NCI-H2171 treated with DMSO at 0.1 percent for 48 hours (cell line): ENCODE measurements at regions not wholly inside any gene's neighbourhood (a gene's known extent, or its start where the extent isn't known, plus 50 kb on each side); places are given as distances from the start of the nearest gene placed in this dataset.

ENCODE experiments used
- DNase-seq: peaks from one replicate; lab custom pipeline; 2025; lab: John Stamatoyannopoulos, UW

- DNase-seq: peak; percentile 17
These were observed 173.3 kb upstream of the MGAT5 start for GRCh38 chr2:134080386-134081089.

DNA sequence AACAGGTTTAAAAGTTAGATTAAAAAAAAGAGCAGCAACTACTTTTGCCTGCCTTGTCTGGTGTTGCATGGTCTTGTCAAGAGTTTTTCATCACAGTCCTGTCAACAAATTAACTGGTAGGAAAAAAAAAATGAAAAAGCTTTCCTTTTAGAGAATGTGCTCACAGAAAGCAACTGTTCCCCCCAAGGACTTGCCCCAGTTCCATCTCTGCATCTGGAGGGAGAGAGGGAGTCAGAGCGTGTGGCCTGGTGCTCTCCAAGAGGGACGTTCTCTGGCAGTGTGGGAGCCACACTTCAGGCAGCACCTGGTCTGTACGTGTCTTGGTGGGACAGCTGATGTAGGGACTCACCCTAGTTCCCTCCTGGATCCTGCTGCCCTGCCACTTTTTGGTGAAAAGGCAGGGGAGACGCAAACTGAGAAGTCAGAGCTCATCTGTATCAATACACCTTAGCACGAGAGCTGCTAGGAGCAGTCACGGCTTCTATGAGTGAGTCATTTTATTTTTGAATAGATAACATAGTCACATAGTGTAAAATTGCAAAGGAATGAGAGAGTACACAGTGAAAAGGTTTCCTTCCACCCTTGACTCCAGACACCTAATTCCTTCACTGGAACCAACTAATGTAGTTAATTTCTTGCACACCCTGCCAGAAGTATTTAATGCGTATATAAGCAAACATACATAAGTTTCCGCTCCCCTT lies 172.5 kb upstream of the MGAT5 start:
- DNase-seq: no peak

DNA sequence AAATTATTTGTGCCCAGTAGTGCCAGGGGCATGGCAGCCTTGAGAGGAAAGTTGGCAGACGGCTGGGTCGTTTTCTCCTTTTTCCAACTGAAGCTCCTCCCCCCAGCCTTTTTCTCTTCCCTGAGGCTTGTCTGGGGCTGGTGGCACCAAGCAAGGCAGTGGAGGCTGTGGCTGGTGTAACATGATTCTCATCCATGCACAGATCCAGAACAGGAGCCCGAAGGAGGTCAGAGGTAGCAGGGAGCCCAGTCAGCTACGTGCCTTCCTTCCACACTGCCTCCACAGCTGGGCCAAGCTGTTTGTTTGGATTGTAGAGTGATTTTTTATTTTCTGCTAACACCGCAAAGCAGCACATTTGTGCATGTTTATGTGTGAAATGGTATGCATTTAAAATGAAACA lies 170.3 kb upstream of the MGAT5 start:
- no peak for DNase-seq

GRCh38 chr2:134086594-134087219 lies 167.2 kb upstream of the MGAT5 start:
- no peak for DNase-seq

- no peak for DNase-seq
These were observed 166.4 kb upstream of the MGAT5 start for GRCh38 chr2:134087371-134087921.

- no peak for DNase-seq
These were observed 164.4 kb upstream of the MGAT5 start for GRCh38 chr2:134089454-134089853.

GRCh38 chr2:134097740-134098139 lies 156.1 kb upstream of the MGAT5 start:
- DNase-seq: no peak

DNA sequence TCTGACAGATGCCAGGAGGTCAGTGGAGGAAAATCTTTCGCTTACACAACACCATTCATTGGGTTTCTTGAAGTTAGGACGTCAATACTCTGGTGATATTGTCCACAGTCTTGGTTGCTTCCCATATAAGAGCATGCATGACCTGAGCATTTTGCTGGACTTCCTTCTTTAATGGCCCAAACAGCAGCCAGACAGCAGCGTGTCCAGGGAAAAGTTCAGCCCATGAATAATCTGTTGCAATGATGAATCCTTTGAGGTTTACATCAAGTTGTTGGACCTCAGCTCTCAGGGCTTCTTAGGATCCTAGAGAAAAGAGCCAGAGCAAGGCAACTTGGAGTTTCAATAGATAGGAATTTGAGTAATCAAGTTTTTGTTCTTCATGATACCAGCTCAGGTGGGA lies 155.6 kb upstream of the MGAT5 start:
- no peak for DNase-seq

DNA sequence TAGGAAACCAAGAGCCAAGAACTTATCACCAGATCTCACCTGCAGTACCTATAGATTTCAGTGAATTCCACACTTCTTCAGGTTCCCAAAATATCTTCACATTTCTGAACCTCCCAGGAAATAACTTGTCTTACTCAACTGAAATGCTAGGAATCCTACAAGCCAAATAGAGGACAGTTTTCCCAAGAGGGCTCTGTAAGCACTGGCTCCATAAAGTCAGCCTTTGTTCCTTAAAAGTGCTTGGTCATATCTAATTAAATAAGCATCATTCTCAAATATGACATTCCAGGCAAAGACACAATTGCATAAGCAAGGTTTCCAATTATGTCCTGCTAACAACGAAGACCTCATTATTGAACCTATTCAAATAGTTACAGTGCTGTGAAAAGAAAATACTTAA lies 154.6 kb upstream of the MGAT5 start:
- no peak for DNase-seq

DNA sequence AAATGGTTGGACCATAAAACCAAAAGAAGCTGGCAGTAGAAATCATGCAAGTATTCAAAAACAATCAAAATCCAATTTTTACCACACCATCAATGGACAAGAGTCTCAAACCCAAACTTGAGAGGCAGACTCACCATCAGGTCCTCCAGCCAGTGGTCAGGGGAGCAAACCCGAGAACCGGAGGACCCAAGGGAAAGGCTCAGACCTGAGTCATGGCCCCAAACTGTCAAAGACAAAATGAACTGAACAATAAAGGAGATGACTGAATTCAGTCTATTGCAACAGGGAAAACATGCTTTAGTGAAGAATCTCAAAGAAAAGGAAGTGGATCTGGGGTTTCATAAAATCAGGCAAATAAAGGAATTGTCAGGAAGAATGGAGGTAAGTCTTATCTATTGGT lies 150.7 kb upstream of the MGAT5 start:
- DNase-seq: no peak

GRCh38 chr2:134104754-134105153 lies 149.1 kb upstream of the MGAT5 start:
- no peak for DNase-seq

DNA sequence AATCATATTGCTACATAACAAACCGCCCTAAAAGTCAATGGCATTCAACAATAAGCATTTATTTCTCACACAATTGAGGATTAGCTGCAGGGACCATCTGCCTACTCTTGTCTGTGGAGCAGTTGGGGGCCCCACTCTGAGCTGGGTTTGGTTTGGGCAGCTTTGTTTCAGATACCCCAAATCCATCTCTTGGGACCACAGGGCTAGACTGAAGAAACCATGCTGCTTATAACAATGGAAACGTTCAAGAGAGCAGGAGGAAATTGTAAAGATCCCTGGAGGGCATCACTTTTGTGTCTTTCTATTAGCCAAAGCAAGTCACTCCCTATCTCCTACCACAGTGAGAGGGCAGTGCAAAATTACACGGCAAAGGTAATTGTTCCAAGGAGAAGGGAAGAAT lies 146.5 kb upstream of the MGAT5 start:
- peak; percentile 8 for DNase-seq

DNA sequence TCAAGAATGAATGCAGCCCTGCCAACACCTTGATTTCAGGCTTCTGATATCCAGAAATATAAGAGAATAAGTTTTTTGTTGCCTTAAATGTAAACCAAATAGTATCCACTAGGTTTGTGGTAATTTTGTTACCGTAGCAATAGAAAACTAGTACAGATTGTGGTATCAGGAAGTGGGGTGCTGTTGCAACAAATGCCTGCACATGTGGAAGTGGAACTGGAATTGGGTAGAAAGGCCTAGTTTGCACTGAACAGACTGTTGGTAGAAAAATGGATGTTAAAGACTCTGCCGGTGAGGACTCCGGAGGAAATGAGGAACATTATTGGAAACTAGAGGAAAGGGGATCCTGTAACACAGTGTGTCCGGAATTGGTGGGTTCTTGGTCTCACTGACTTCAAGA lies 145.8 kb upstream of the MGAT5 start:
- DNase-seq: no peak

DNA sequence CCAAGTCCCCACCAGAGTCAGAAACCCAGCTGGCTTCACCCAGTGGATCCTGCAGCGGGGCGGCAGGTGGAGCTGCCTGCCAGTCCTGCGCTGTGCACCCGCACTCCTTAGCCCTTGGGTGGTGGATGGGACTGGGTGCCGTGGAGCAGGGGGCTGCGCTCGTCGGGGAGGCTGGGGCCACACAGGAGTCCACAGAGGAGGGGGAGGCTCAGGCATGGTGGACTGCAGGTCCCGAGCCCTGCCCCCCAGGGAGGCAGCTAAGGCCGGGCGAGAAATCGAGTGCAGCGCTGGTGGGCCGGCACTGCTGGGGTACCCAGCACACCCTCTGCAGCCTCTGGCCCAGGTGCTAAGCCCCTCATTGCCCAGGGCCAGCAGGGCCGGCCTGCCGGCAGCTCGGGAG lies 144.6 kb upstream of the MGAT5 start:
- no peak for DNase-seq

GRCh38 chr2:134109725-134110124 lies 144.1 kb upstream of the MGAT5 start:
- DNase-seq: no peak

DNA sequence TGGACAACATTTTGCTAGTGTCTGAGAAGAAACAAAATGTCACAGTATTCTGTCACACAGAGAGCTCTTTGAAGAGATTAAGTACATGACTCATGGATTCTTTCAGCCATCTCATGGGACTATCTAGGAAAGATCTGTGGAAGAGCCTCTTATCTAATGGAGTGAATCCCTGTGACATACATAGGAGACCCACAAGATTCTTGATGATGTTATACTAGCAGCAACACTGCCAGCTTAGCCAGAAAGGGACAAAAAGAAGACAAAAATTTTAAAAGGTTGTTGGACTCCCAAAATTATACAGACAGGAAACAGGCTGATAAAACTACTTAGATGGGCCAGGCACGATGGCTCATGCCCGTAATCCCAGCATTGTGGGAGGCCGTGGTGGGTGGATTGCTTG lies 143.3 kb upstream of the MGAT5 start:
- DNase-seq: no peak

GRCh38 chr2:134117676-134118075 lies 136.2 kb upstream of the MGAT5 start:
- DNase-seq: no peak

DNA sequence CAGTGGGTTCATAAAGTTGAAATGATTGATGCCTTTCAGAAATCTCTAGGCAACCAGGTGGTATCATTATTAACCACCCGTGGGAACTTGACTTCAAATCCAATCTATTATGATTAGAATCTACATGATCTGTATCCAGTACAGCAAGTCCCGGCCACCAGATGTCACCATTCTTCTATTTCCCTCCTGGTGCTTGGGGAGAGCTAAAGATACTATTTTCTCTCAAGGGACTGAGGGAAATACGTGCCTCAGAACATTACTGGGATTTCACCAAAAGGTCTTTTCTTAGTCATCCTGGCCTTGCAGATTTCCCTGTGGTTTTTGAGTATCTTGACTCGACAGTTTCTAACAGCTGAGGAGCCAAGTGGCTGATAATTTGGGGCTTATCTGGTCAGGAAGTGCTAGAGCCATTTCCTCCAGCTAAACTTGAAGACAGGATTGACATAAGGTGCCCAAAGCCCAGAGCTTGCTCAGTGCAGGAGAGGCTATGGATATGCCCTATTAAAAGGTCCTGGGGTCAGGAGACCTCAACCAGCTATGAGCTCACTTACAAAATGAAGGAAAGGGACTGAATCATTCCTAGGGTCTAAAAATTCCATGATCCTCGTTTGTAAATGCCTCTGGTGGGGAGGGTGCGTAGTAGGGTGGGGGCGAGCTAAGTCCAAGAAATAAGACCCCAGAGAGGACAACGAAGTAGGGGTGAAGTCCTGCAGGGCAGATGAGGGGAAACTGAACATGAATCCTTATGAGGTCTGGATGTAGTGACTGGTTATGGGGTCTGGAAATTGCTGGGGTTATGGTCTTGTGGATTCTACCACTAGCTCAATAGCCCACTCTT lies 135.4 kb upstream of the MGAT5 start:
- DNase-seq: peak; percentile 96

- no peak for DNase-seq
These were observed 134.7 kb upstream of the MGAT5 start for GRCh38 chr2:134119117-134119712.

DNA sequence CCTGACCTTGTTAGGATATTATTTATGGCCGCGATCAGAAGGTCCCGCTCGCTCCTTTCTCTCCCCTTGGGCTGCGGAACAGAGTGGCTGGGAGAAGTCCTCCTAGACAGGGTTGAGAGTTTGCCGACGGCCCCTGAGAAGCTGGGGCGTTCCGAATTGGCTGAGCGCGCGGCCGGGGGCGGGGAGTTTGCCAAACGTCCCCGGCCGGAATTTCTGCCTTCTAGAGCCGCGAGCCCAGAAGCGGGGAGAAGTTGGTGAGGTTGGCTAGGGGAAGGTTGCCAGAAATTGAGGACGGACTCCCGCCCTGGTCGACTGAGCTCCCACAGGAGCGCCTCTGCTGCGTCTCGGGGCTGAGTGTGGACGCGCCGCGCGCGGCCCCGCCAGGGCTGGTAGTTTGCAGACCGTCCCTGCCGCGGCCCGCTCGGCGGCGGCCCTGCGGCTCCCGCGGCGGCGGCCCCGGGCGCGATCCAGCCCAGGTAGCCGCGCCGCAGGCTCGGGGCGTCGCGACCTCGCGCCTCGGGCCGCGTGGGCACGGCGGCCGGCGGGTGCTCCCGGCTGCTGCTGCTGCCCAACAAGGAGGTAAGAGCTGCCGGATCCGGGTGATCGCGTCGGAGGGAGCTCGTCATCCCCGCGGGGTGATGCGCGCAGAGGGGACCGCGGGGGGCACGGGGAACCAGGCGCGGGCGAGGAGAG lies 134.0 kb upstream of the MGAT5 start:
- peak; percentile 89 for DNase-seq

GRCh38 chr2:134120406-134120732 lies 133.5 kb upstream of the MGAT5 start:
- DNase-seq: no peak
